ENCODE measurements at regions not wholly inside any gene's neighbourhood (a gene's known extent, or its start where the extent isn't known, plus 50 kb on each side); places are given as distances from the start of the nearest gene placed in this dataset.

GRCh38 chr2:136612079-136612478, 153.3 kb upstream of the THSD7B start:
- Histone ChIP-seq H3K27ac (no peak overlapping the region), H2AFZ (no peak overlapping the region), H3K9me3 (ENCODE audit: control insufficient read depth, low read length) (no peaks in the 10 kb centered on the region), H3K4me1 (no peaks in the 10 kb centered on the region), H3K27me3 (ENCODE audit: control insufficient read depth, insufficient read depth, low read length) (no peaks in the 10 kb centered on the region), H3K9ac (no peak overlapping the region), H3K4me2 (ENCODE audit: low read length) (no peak overlapping the region), H3K4me3 (ENCODE audit: low read depth, low read length) (no peak overlapping the region), H3K36me3 (ENCODE audit: control insufficient read depth, insufficient read depth, low read length) (no peaks in the 10 kb centered on the region), H3K79me2 (no peaks in the 10 kb centered on the region)
- no peak for TF ChIP-seq CTCF (IDR thresholded peaks at IDR 0.05)

- H3K9me3 ChIP-seq (ENCODE audit: control insufficient read depth, low read length) = no peaks in the 10 kb centered on the region
- H3K79me2 ChIP-seq = no peaks in the 10 kb centered on the region
- no peak for TF ChIP-seq CTCF (IDR thresholded peaks at IDR 0.05)
- H2AFZ ChIP-seq = no peak overlapping the region
- no peaks in the 10 kb centered on the region for H3K36me3 ChIP-seq (ENCODE audit: control insufficient read depth, insufficient read depth, low read length)
- no peak overlapping the region for H3K27ac ChIP-seq
- H3K4me1 ChIP-seq = no peaks in the 10 kb centered on the region
- no peak overlapping the region for H3K9ac ChIP-seq
- no peak overlapping the region for H3K4me3 ChIP-seq (ENCODE audit: low read depth, low read length)
- no peak overlapping the region for H3K4me2 ChIP-seq (ENCODE audit: low read length)
- no peaks in the 10 kb centered on the region for H3K27me3 ChIP-seq (ENCODE audit: control insufficient read depth, insufficient read depth, low read length)
These were observed 153.9 kb upstream of the THSD7B start for GRCh38 chr2:136611451-136611850.

- Histone ChIP-seq H3K9ac (no peak overlapping the region), H3K27me3 (ENCODE audit: control insufficient read depth, insufficient read depth, low read length) (no peaks in the 10 kb centered on the region)
These were observed 182.6 kb upstream of the THSD7B start for GRCh38 chr2:136582628-136583205.

GRCh38 chr2:136572335-136572734, 193.0 kb upstream of the THSD7B start:
- Histone ChIP-seq H3K79me2 (no peaks in the 10 kb centered on the region), H3K9ac (no peak overlapping the region), H3K4me2 (ENCODE audit: low read length) (no peak overlapping the region), H2AFZ (no peak overlapping the region), H3K27me3 (ENCODE audit: control insufficient read depth, insufficient read depth, low read length) (no peaks in the 10 kb centered on the region), H3K9me3 (ENCODE audit: control insufficient read depth, low read length) (no peaks in the 10 kb centered on the region), H3K4me1 (no peaks in the 10 kb centered on the region), H3K27ac (no peak overlapping the region), H3K36me3 (ENCODE audit: control insufficient read depth, insufficient read depth, low read length) (no peaks in the 10 kb centered on the region), H3K4me3 (ENCODE audit: low read depth, low read length) (no peak overlapping the region)
- no peak for TF ChIP-seq CTCF (IDR thresholded peaks at IDR 0.05)

More at GRCh38 chr2:136582628-136583205, 182.6 kb upstream of the THSD7B start:
- no peak overlapping the region for H3K27ac ChIP-seq
- H3K4me1 ChIP-seq = no peaks in the 10 kb centered on the region
- no peaks in the 10 kb centered on the region for H3K36me3 ChIP-seq (ENCODE audit: control insufficient read depth, insufficient read depth, low read length)
- H2AFZ ChIP-seq = no peak overlapping the region
- H3K9me3 ChIP-seq (ENCODE audit: control insufficient read depth, low read length) = no peaks in the 10 kb centered on the region
- no peak overlapping the region for H3K4me2 ChIP-seq (ENCODE audit: low read length)
- H3K79me2 ChIP-seq = no peaks in the 10 kb centered on the region
- no peak for TF ChIP-seq CTCF (IDR thresholded peaks at IDR 0.05)
- H3K4me3 ChIP-seq (ENCODE audit: low read depth, low read length) = no peak overlapping the region

GRCh38 chr2:136557203-136557602, 208.1 kb upstream of the THSD7B start:
- no peaks in the 10 kb centered on the region for H3K36me3 ChIP-seq (ENCODE audit: control insufficient read depth, insufficient read depth, low read length)
- no peak for TF ChIP-seq CTCF (IDR thresholded peaks at IDR 0.05)
- H3K79me2 ChIP-seq = no peaks in the 10 kb centered on the region
- H3K9ac ChIP-seq = no peak overlapping the region
- H3K4me3 ChIP-seq (ENCODE audit: low read depth, low read length) = no peak overlapping the region
- H2AFZ ChIP-seq = no peak overlapping the region
- H3K4me2 ChIP-seq (ENCODE audit: low read length) = no peak overlapping the region
- no peak overlapping the region for H3K27ac ChIP-seq
- H3K4me1 ChIP-seq = no peaks in the 10 kb centered on the region
- no peaks in the 10 kb centered on the region for H3K27me3 ChIP-seq (ENCODE audit: control insufficient read depth, insufficient read depth, low read length)
- no peaks in the 10 kb centered on the region for H3K9me3 ChIP-seq (ENCODE audit: control insufficient read depth, low read length)

Data from parathyroid adenoma (tissue), 2 donors.